IMR-90 (cell line): ENCODE measurements at regions not wholly inside any gene's neighbourhood (a gene's known extent, or its start where the extent isn't known, plus 50 kb on each side); places are given as distances from the start of the nearest gene placed in this dataset.

ENCODE experiments used
- CEBPB ChIP-seq: IDR thresholded peaks from 2 replicates; pipeline ENCODE4 v1.6.1; 2012; ENCODE audit warnings: low read depth, low read length, improper control_type of control experiment
- CHD1 ChIP-seq: IDR thresholded peaks from 2 replicates; pipeline ENCODE4 v1.6.1; 2012; ENCODE audit warnings: low read depth, low read length, improper control_type of control experiment
- CTCF ChIP-seq: conservative IDR thresholded peaks from 2 replicates; pipeline ENCODE4 v1.5.1; 2012; ENCODE audit warnings: mild to moderate bottlenecking, low read depth, low read length, improper control_type of control experiment
- FOS ChIP-seq: fragments of 150-350 bp; IDR thresholded peaks from 2 replicates; pipeline ENCODE4 v1.6.1; 2016; ENCODE audit warnings: low read depth, low read length
- MAFK ChIP-seq: IDR thresholded peaks from 2 replicates; pipeline ENCODE4 v1.6.1; 2012; ENCODE audit warnings: low read depth, low read length, improper control_type of control experiment
- MXI1 ChIP-seq: IDR thresholded peaks from 2 replicates; pipeline ENCODE4 v1.6.1; 2012; ENCODE audit warnings: low read depth, mild to moderate bottlenecking, low read length, moderate library complexity, borderline replicate concordance
- POLR2A ChIP-seq: IDR thresholded peaks from 2 replicates; pipeline ENCODE4 v1.6.1; 2012; ENCODE audit warnings: mild to moderate bottlenecking, low read depth, low read length
- RAD21 ChIP-seq: IDR thresholded peaks from 2 replicates; pipeline ENCODE4 v1.6.1; 2012; ENCODE audit warnings: low read length, improper control_type of control experiment
- SMC3 ChIP-seq: fragments of 150-350 bp; IDR thresholded peaks from 2 replicates; pipeline ENCODE4 v1.6.1; 2016; ENCODE audit warnings: low read depth, mild to moderate bottlenecking, antibody characterized with exemption, low read length, moderate library complexity
- TF ChIP-seq, protein P1 (sequence below): fragments of 150-350 bp; IDR thresholded peaks from 2 replicates; pipeline ENCODE4 v1.6.1; 2016; ENCODE audit warnings: low read depth, mild to moderate bottlenecking, low read length, moderate library complexity, borderline replicate concordance

DNA sequence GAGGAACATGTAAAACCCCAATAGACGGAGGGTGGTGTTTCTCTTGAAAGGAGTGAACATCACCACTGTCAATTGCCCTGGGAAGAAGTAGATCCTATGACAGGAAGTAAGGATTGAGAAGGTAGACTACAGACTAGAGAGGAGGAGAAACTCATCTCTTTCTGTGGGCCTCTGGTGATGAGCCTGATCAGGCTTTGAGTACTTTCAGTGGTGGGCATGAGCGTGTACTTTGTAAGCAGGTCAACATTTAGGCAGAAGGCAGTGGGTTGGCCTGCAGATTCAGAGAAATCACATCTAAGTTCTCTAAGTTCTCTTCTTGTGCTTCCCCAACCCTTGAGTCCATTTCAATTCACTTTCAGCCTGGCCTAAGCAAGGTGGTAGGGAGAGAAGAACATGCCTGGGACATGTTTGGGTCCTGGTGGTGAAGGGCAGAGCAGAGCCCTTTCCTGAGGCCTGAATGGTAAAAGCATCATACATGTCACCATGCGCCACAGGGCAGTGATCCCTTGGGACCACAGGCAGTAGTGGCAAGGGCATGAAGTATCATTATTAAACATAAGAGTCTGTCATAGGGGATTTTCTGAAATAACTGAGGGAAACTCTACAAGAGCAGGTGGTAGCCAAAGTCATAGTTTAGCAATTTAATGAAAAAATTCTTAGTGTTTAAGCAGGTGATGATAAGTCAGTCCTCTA is 56.4 kb upstream of the ANKRD1 start:
- no peak for TF ChIP-seq POLR2A
- TF ChIP-seq RAD21, result no peak
- TF ChIP-seq MXI1, result no peak
- TF ChIP-seq FOS, result no peak
- no peak for TF ChIP-seq CTCF
- TF ChIP-seq, protein P1, sequence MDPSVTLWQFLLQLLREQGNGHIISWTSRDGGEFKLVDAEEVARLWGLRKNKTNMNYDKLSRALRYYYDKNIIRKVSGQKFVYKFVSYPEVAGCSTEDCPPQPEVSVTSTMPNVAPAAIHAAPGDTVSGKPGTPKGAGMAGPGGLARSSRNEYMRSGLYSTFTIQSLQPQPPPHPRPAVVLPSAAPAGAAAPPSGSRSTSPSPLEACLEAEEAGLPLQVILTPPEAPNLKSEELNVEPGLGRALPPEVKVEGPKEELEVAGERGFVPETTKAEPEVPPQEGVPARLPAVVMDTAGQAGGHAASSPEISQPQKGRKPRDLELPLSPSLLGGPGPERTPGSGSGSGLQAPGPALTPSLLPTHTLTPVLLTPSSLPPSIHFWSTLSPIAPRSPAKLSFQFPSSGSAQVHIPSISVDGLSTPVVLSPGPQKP, result no peak
- no peak for TF ChIP-seq CHD1
- no peak for TF ChIP-seq SMC3
- no peak for TF ChIP-seq MAFK
- TF ChIP-seq CEBPB, result no peak
